SK-N-SH treated with all-trans-retinoic acid at 6 μM for 48 hours (cell line): ENCODE measurements at regions not wholly inside any gene's neighbourhood (a gene's known extent, or its start where the extent isn't known, plus 50 kb on each side); places are given as distances from the start of the nearest gene placed in this dataset.

Experiments
- ARNTL ChIP-seq: fragments of 450-650 bp; formaldehyde crosslinking; IDR thresholded peaks from 2 replicates; pipeline ENCODE4 v1.5.0; 2020; ENCODE audit warnings: low read depth, mild to moderate bottlenecking, moderate library complexity, borderline replicate concordance
- CREB5 ChIP-seq: fragments of 250-450 bp; sonication (Bioruptor Pico); IDR thresholded peaks from 2 replicates; pipeline ENCODE4 v1.5.1; 2020; ENCODE audit warnings: low read depth, mild to moderate bottlenecking, moderate library complexity
- OSR1 ChIP-seq: fragments of 250-450 bp; sonication (Bioruptor Pico); IDR thresholded peaks from 2 replicates; pipeline ENCODE4 v1.8.0; 2022; ENCODE audit warnings: moderate library complexity, mild to moderate bottlenecking, inconsistent platforms
- RARB ChIP-seq: fragments of 250-450 bp; sonication (Bioruptor Pico); IDR thresholded peaks from 2 replicates; pipeline ENCODE4 v1.8.0; 2021; ENCODE audit warnings: mild to moderate bottlenecking, moderate library complexity
- ZC3H10 ChIP-seq: fragments of 250-450 bp; sonication (Bioruptor Pico); IDR thresholded peaks from 2 replicates; pipeline ENCODE4 v1.5.1; 2021; ENCODE audit warnings: mild to moderate bottlenecking, moderate library complexity

- TF ChIP-seq CREB5 (CRISPR knock-in tag) (no peak), RARB (no peak), OSR1 (CRISPR knock-in tag) (no peak), ZC3H10 (CRISPR knock-in tag) (no peak), ARNTL (CRISPR knock-in tag) (no peak)
Measured at GRCh38 chr3:39671116-39671515, 138.3 kb upstream of the MYRIP start.
